PC-9 (cell line): ENCODE measurements at regions not wholly inside any gene's neighbourhood (a gene's known extent, or its start where the extent isn't known, plus 50 kb on each side); places are given as distances from the start of the nearest gene placed in this dataset.

Source experiments
- CTCF ChIP-seq: fragments of 200-600 bp; sonication (generic); conservative IDR thresholded peaks from 2 replicates; pipeline ENCODE4 v1.6.1; 2017; ENCODE audit warnings: mixed run types, antibody characterized with exemption, mild to moderate bottlenecking, moderate library complexity
- EZH2 ChIP-seq: fragments of 200-600 bp; sonication (generic); IDR thresholded peaks from 2 replicates; pipeline ENCODE4 v1.8.0; 2017; ENCODE audit warnings: antibody characterized with exemption, low read depth

- no peak for TF ChIP-seq CTCF
- no peak for TF ChIP-seq EZH2
Observed at GRCh38 chr11:115627666-115628460, 123.6 kb upstream of the CADM1 start.
